Caco-2 (cell line): ENCODE measurements at regions not wholly inside any gene's neighbourhood (a gene's known extent, or its start where the extent isn't known, plus 50 kb on each side); places are given as distances from the start of the nearest gene placed in this dataset.

Experiments
- BruUV-seq: library from RNA; stranded (reverse); fragments of 400-500 nt; replicated peaks from 2 replicates; lab custom pipeline; 2021; lab: Mats Ljungman, UMichigan
- CTCF ChIA-PET: fragments of 300-600 bp; sonication (Branson Sonifier 250); formaldehyde crosslinking; loops from one replicate; lab custom pipeline; 2022; ENCODE audit warnings: antibody characterized with exemption; lab: Charles Lee
- POLR2A ChIA-PET: fragments of 300-600 bp; sonication (Branson Sonifier 250); formaldehyde crosslinking; loops from one replicate; lab custom pipeline; 2022; ENCODE audit warnings: antibody characterized with exemption; lab: Charles Lee
- DNase-seq, 2 experiments: peaks; one replicate each; pipeline versions ENCODE4 v3.0.0 to v3.0.0-alpha.2; 2020 to 2022
- H3K27me3 ChIP-seq: replicated peaks from 2 replicates; pipeline ENCODE4 v1.6.0; 2011; ENCODE audit warnings: low read length; ENCODE audit not compliant: control insufficient read depth, insufficient read depth
- H3K36me3 ChIP-seq: 2 replicates; pipeline ENCODE4 v1.5.1; 2011; ENCODE audit warnings: low read length; ENCODE audit not compliant: control insufficient read depth, insufficient read depth
- H3K4me1 ChIP-seq: fragments of 250-450 bp; sonication (Bioruptor Pico); 2 replicates; pipeline ENCODE4 v1.5.1; 2020; ENCODE audit warnings: mild to moderate bottlenecking
- H3K4me3 ChIP-seq: 2 replicates; pipeline ENCODE4 v1.5.1; 2011; ENCODE audit warnings: low read depth, mild to moderate bottlenecking, control low read depth, low read length
- H3K9me3 ChIP-seq: fragments of 250-450 bp; sonication (Bioruptor Pico); 2 replicates; pipeline ENCODE4 v1.5.1; 2020; ENCODE audit warnings: mild to moderate bottlenecking, moderate library complexity
- H3K27ac Mint-ChIP-seq: one replicate; pipeline ENCODE4 v1.8.0; 2022; ENCODE audit warnings: mixed read lengths; ENCODE audit not compliant: unreplicated experiment
- H3K27me3 Mint-ChIP-seq: one replicate; pipeline ENCODE4 v1.8.0; 2022; ENCODE audit warnings: mixed read lengths; ENCODE audit not compliant: insufficient read depth, unreplicated experiment
- H3K36me3 Mint-ChIP-seq: one replicate; pipeline ENCODE4 v1.8.0; 2022; ENCODE audit warnings: mild to moderate bottlenecking, mixed read lengths; ENCODE audit not compliant: insufficient read depth, unreplicated experiment
- H3K4me1 Mint-ChIP-seq: one replicate; pipeline ENCODE4 v1.8.0; 2022; ENCODE audit warnings: low read depth, mixed read lengths; ENCODE audit not compliant: unreplicated experiment
- H3K4me3 Mint-ChIP-seq: one replicate; pipeline ENCODE4 v1.8.0; 2022; ENCODE audit warnings: mild to moderate bottlenecking, moderate library complexity, mixed read lengths; ENCODE audit not compliant: unreplicated experiment
- H3K9me3 Mint-ChIP-seq: one replicate; pipeline ENCODE4 v1.8.0; 2022; ENCODE audit warnings: mixed read lengths; ENCODE audit not compliant: unreplicated experiment
- intact Hi-C: fragments of 100-400 bp; cut with micrococcal nuclease; formaldehyde crosslinking; loops from one replicate; pipeline ENCODE4 v1.10.0; 2022; ENCODE audit not compliant: unreplicated experiment
- TF ChIP-seq, protein P1 (sequence below), 2 experiments: fragments of 200-600 bp in 1 of 2; IDR thresholded peaks; 1 replicate in 1 of 2; 2 replicates in 1 of 2; pipeline versions ENCODE4 v1.5.1 to v1.8.0; 2011 to 2022; ENCODE audit warnings: antibody characterized with exemption in 1 of 2, control low read depth in 1 of 2, inconsistent platforms in 1 of 2, low read depth in 1 of 2, low read length in 1 of 2, mild to moderate bottlenecking in 1 of 2, moderate library complexity in 1 of 2; ENCODE audit not compliant: insufficient read depth in 1 of 2, severe bottlenecking in 1 of 2, unreplicated experiment in 1 of 2

DNA sequence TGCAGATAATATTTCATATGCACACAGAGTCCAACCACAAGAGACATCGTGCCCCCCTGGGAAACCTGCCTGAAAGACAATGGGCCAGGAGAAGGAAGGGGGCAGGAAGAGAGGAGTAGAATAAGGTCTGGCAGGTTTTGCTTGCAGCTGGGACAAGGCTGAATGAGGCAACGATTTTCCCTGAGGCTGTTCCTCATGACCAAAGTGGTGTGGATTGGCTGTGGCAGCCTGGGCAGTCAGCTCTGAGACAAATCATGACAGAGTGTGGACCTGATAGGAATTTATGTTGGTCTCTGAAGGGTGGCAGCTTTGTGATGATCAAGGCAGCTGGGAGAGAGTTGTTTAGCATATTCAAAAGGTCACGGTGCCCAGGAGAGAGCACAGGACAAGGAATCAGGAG is 119.3 kb downstream of the NMUR2 start:
- Mint-ChIP-seq H3K36me3 (no peaks in the 10 kb centered on the region), H3K27ac (no peak overlapping the region), H3K9me3 (no peaks in the 10 kb centered on the region), H3K27me3 (peaks cover 3% of the 10 kb centered on the region), H3K4me1 (peaks cover 7% of the 10 kb centered on the region), H3K4me3 (no peak overlapping the region)
- Histone ChIP-seq H3K4me3 (no peak overlapping the region), H3K9me3 (no peaks in the 10 kb centered on the region), H3K36me3 (no peaks in the 10 kb centered on the region), H3K4me1 (no peaks in the 10 kb centered on the region), H3K27me3 (no peaks in the 10 kb centered on the region)
- TF ChIP-seq, protein P1, sequence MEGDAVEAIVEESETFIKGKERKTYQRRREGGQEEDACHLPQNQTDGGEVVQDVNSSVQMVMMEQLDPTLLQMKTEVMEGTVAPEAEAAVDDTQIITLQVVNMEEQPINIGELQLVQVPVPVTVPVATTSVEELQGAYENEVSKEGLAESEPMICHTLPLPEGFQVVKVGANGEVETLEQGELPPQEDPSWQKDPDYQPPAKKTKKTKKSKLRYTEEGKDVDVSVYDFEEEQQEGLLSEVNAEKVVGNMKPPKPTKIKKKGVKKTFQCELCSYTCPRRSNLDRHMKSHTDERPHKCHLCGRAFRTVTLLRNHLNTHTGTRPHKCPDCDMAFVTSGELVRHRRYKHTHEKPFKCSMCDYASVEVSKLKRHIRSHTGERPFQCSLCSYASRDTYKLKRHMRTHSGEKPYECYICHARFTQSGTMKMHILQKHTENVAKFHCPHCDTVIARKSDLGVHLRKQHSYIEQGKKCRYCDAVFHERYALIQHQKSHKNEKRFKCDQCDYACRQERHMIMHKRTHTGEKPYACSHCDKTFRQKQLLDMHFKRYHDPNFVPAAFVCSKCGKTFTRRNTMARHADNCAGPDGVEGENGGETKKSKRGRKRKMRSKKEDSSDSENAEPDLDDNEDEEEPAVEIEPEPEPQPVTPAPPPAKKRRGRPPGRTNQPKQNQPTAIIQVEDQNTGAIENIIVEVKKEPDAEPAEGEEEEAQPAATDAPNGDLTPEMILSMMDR (IDR thresholded peaks at IDR 0.05; ENCODE audit: insufficient read depth in 1 of 2, low read depth in 1 of 2, low read length in 1 of 2, severe bottlenecking in 1 of 2, unreplicated experiment in 1 of 2): no peak
- BruUV-seq: no TSS peak
- ChIA-PET CTCF (no interaction called here), POLR2A (no interaction called here)
- intact Hi-C loops: loop anchor here (2.0 to 5.0 kb wide), 2 partner anchors 13 to 222 kb away; no protein-coding TSS in a partner anchor
- no peak for DNase-seq

DNA sequence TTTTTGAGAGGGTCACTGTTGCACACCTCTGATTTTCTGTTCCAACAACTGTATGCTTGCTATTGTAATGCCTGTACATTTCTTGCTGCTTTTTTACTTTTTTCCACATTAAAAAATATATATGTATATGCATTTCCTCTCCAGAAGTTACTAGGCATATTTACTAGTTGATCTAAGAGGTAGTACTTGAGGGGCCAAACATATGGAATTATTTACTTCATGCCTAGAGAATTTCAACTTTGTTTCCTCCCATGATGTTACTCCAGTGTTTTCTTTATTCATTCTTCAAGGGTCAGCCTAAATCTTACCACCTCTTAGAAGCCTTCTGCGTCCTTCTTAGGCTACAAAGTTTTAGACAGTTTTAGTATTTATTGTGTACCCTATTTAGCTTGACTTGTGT is 122.7 kb downstream of the NMUR2 start:
- ChIA-PET CTCF (no interaction called here), POLR2A (no interaction called here)
- intact Hi-C loops: no loop called here
- Mint-ChIP-seq H3K36me3 (no peaks in the 10 kb centered on the region), H3K4me3 (no peak overlapping the region), H3K4me1 (peaks cover 7% of the 10 kb centered on the region), H3K27ac (no peak overlapping the region), H3K9me3 (peaks cover 9% of the 10 kb centered on the region), H3K27me3 (peaks cover 6% of the 10 kb centered on the region)
- DNase-seq: no peak
- H3K4me1 ChIP-seq: no peaks in the 10 kb centered on the region
- H3K36me3 ChIP-seq: no peaks in the 10 kb centered on the region; the same call in 1 of the 2 replicates
- H3K27me3 ChIP-seq: no peaks in the 10 kb centered on the region
- BruUV-seq: no TSS peak
- TF ChIP-seq, protein P1 (IDR thresholded peaks at IDR 0.05; ENCODE audit: insufficient read depth in 1 of 2, low read depth in 1 of 2, low read length in 1 of 2, severe bottlenecking in 1 of 2, unreplicated experiment in 1 of 2): no peak
- no peak overlapping the region for H3K4me3 ChIP-seq
- no peaks in the 10 kb centered on the region for H3K9me3 ChIP-seq

DNA sequence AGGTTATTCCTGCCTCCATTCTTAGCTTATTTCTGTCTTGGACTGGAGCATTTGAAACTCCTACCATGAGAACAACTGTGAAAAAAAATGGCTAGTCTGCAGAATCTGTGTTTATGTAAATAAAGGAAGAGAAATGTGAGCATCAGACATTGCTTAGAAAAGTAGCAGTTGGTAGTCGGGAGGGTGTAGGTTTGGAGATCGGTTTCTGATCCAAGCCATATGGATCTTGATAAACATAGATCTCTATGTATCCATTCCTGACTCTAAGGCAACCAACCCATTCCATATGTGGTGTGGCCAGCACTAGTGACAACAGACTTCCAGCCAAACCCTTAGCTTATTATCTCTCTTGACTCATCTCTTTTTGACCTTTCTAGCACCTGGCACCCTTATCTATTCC is 127.1 kb downstream of the NMUR2 start:
- no peak overlapping the region for H3K4me3 ChIP-seq
- TF ChIP-seq, protein P1 (IDR thresholded peaks at IDR 0.05; ENCODE audit: insufficient read depth in 1 of 2, low read depth in 1 of 2, low read length in 1 of 2, severe bottlenecking in 1 of 2, unreplicated experiment in 1 of 2): no peak
- no peak overlapping the region for H3K27ac Mint-ChIP-seq
- H3K9me3 Mint-ChIP-seq: peaks cover 9% of the 10 kb centered on the region
- no peaks in the 10 kb centered on the region for H3K27me3 ChIP-seq
- intact Hi-C loops: no loop called here
- no peaks in the 10 kb centered on the region for H3K4me1 ChIP-seq
- no TSS peak for BruUV-seq
- H3K36me3 Mint-ChIP-seq: no peaks in the 10 kb centered on the region
- no peak for DNase-seq
- H3K27me3 Mint-ChIP-seq: peaks cover 14% of the 10 kb centered on the region
- CTCF ChIA-PET: interaction anchor here (1.5 kb wide), 1 partner anchor 453 kb away, joined by 4 read pairs; no protein-coding TSS in a partner anchor
- POLR2A ChIA-PET: no interaction called here
- H3K4me3 Mint-ChIP-seq: no peak overlapping the region
- H3K36me3 ChIP-seq: no peaks in the 10 kb centered on the region; the same call in 1 of the 2 replicates
- no peaks in the 10 kb centered on the region for H3K4me1 Mint-ChIP-seq
- H3K9me3 ChIP-seq: no peaks in the 10 kb centered on the region
